H9 (cell line): ENCODE measurements at regions not wholly inside any gene's neighbourhood (a gene's known extent, or its start where the extent isn't known, plus 50 kb on each side); places are given as distances from the start of the nearest gene placed in this dataset.
A peak's percentile ranks its signal among the peaks of the same experiment; 100 is the strongest.

Experiments used
- DNase-seq: peaks from one replicate; pipeline ENCODE4 v3.0.0-alpha.2; 2017
- H2AFZ ChIP-seq: one replicate; pipeline ENCODE4 v1.6.1; 2013; ENCODE audit warnings: mild to moderate bottlenecking, low read length, control low read depth, moderate library complexity
- H2AK5ac ChIP-seq: 2 replicates; pipeline ENCODE4 v1.6.1; 2013; ENCODE audit warnings: low read length, control low read depth, mixed read lengths; ENCODE audit not compliant: insufficient read length
- H2BK120ac ChIP-seq: one replicate; pipeline ENCODE4 v1.6.1; 2013; ENCODE audit warnings: low read depth, mild to moderate bottlenecking, low read length, control low read depth, inconsistent platforms; ENCODE audit not compliant: poor library complexity, severe bottlenecking
- H2BK12ac ChIP-seq: 2 replicates; pipeline ENCODE4 v1.6.1; 2013; ENCODE audit warnings: low read length, control low read depth, mixed read lengths, low read depth; ENCODE audit not compliant: insufficient read length
- H2BK15ac ChIP-seq: 2 replicates; pipeline ENCODE4 v1.6.1; 2013; ENCODE audit warnings: low read depth, low read length, control low read depth
- H2BK20ac ChIP-seq: one replicate; pipeline ENCODE4 v1.6.1; 2013; ENCODE audit warnings: low read depth, mild to moderate bottlenecking, low read length, control low read depth, inconsistent platforms; ENCODE audit not compliant: poor library complexity, severe bottlenecking
- H2BK5ac ChIP-seq: 2 replicates; pipeline ENCODE4 v1.6.1; 2013; ENCODE audit warnings: low read length, control low read depth, mixed read lengths; ENCODE audit not compliant: insufficient read length
- H3K14ac ChIP-seq: 2 replicates; pipeline ENCODE4 v1.6.1; 2013; ENCODE audit warnings: low read length, control low read depth; ENCODE audit not compliant: insufficient read depth
- H3K18ac ChIP-seq: 2 replicates; pipeline ENCODE4 v1.6.1; 2013; ENCODE audit warnings: low read depth, mild to moderate bottlenecking, mixed read lengths, low read length, control low read depth; ENCODE audit not compliant: insufficient read length
- H3K23ac ChIP-seq: 2 replicates; pipeline ENCODE4 v1.6.1; 2013; ENCODE audit warnings: low read length, control low read depth, mixed read lengths, low read depth; ENCODE audit not compliant: insufficient read length
- H3K23me2 ChIP-seq: 2 replicates; pipeline ENCODE4 v1.6.1; 2013; ENCODE audit warnings: low read depth, mild to moderate bottlenecking, mixed read lengths, low read length, control low read depth; ENCODE audit not compliant: insufficient read length, poor library complexity, severe bottlenecking
- H3K27ac ChIP-seq: 2 replicates; pipeline ENCODE4 v1.5.1; 2013; ENCODE audit warnings: low read length, control low read depth, mixed read lengths, low read depth; ENCODE audit not compliant: insufficient read length
- H3K27me3 ChIP-seq: 2 replicates; pipeline ENCODE4 v1.6.1; 2013; ENCODE audit warnings: low read length, control low read depth, inconsistent platforms; ENCODE audit not compliant: insufficient read depth
- H3K4ac ChIP-seq: 2 replicates; pipeline ENCODE4 v1.6.1; 2013; ENCODE audit warnings: low read depth, mild to moderate bottlenecking, control low read depth, inconsistent platforms, low read length, moderate library complexity
- H3K4me1 ChIP-seq: 2 replicates; pipeline ENCODE4 v1.6.1; 2013; ENCODE audit warnings: low read length, control low read depth, inconsistent platforms; ENCODE audit not compliant: insufficient read depth
- H3K4me2 ChIP-seq: 2 replicates; pipeline ENCODE4 v1.6.1; 2013; ENCODE audit warnings: low read length, control low read depth, mixed read lengths; ENCODE audit not compliant: insufficient read length, insufficient read depth
- H3K56ac ChIP-seq: 2 replicates; pipeline ENCODE4 v1.6.1; 2013; ENCODE audit warnings: low read depth, mild to moderate bottlenecking, mixed read lengths, low read length, control low read depth; ENCODE audit not compliant: insufficient read length
- H3K79me1 ChIP-seq: 2 replicates; pipeline ENCODE4 v1.6.1; 2013; ENCODE audit warnings: low read depth, mild to moderate bottlenecking, moderate library complexity, low read length, control low read depth, inconsistent platforms; ENCODE audit not compliant: insufficient read depth, poor library complexity, severe bottlenecking
- H3K79me2 ChIP-seq: 2 replicates; pipeline ENCODE4 v1.6.1; 2013; ENCODE audit warnings: low read length, control low read depth, inconsistent platforms; ENCODE audit not compliant: insufficient read depth
- H3K9ac ChIP-seq: 2 replicates; pipeline ENCODE4 v1.6.1; 2013; ENCODE audit warnings: low read length, control low read depth, mixed read lengths; ENCODE audit not compliant: insufficient read length; ENCODE audit errors: extremely low read depth
- H3K9me3 ChIP-seq: one replicate; pipeline ENCODE4 v1.6.1; 2013; ENCODE audit warnings: low read depth, low read length, inconsistent platforms; ENCODE audit not compliant: control insufficient read depth
- H3T11ph ChIP-seq: one replicate; pipeline ENCODE4 v1.6.1; 2013; ENCODE audit warnings: mild to moderate bottlenecking, low read length, control low read depth, inconsistent platforms
- H4K20me1 ChIP-seq: one replicate; pipeline ENCODE4 v1.6.1; 2013; ENCODE audit not compliant: control insufficient read depth, insufficient read length, insufficient read depth
- H4K5ac ChIP-seq: 2 replicates; pipeline ENCODE4 v1.6.1; 2013; ENCODE audit warnings: low read depth, mild to moderate bottlenecking, mixed read lengths, low read length, control low read depth; ENCODE audit not compliant: insufficient read length
- H4K8ac ChIP-seq: replicated peaks from 2 replicates; pipeline ENCODE4 v1.6.1; 2013; ENCODE audit warnings: low read length, control low read depth, mixed read lengths, low read depth; ENCODE audit not compliant: insufficient read length
- H4K91ac ChIP-seq: 2 replicates; pipeline ENCODE4 v1.6.1; 2013; ENCODE audit warnings: low read depth, mild to moderate bottlenecking, moderate library complexity, mixed read lengths, low read length, control low read depth; ENCODE audit not compliant: insufficient read length
- H3K27ac Mint-ChIP-seq, 3 experiments: 2 replicates in 2 of 3; 3 replicates in 1 of 3; pipeline ENCODE4 v1.8.0; 2020 to 2021; ENCODE audit warnings: mixed read lengths in 3 of 3, mild to moderate bottlenecking in 1 of 3, moderate library complexity in 1 of 3
- H3K27me3 Mint-ChIP-seq: 2 replicates; pipeline ENCODE4 v1.8.0; 2021; ENCODE audit warnings: low read depth, mild to moderate bottlenecking, moderate library complexity, mixed read lengths
- H3K36me3 Mint-ChIP-seq, 3 experiments: 2 replicates in 2 of 3; 3 replicates in 1 of 3; pipeline ENCODE4 v1.8.0; 2020 to 2021; ENCODE audit warnings: low read depth in 3 of 3, mixed read lengths in 3 of 3; ENCODE audit not compliant: insufficient read depth in 1 of 3
- H3K4me1 Mint-ChIP-seq, 2 experiments: 2 replicates each; pipeline ENCODE4 v1.8.0; 2020; ENCODE audit warnings: mixed read lengths in 2 of 2
- H3K4me3 Mint-ChIP-seq, 2 experiments: 2 replicates in 1 of 2; 3 replicates in 1 of 2; pipeline ENCODE4 v1.8.0; 2020 to 2021; ENCODE audit warnings: mild to moderate bottlenecking in 2 of 2, mixed read lengths in 2 of 2, moderate library complexity in 1 of 2
- H3K9me3 Mint-ChIP-seq, 2 experiments: 2 replicates in 1 of 2; 3 replicates in 1 of 2; pipeline ENCODE4 v1.8.0; 2020; ENCODE audit warnings: mild to moderate bottlenecking in 2 of 2, mixed read lengths in 2 of 2, moderate library complexity in 1 of 2
- WGBS: extraction: QIAGEN DNeasy Blood & Tissue Kit; methylation state at CpG from one replicate; pipeline ENCODE4 v1.1.7; 2013; ENCODE audit warnings: missing lambda C conversion rate, low lambda C conversion rate, mixed read lengths; ENCODE audit not compliant: insufficient read length; ENCODE audit errors: extremely low coverage; 5-methylcytosine and 5-hydroxymethylcytosine counted together
- TF ChIP-seq, protein P1 (sequence below): fragments of 200-600 bp; sonication (generic); conservative IDR thresholded peaks from 3 replicates; pipeline ENCODE4 v1.8.0; 2021; ENCODE audit warnings: antibody characterized with exemption, mild to moderate bottlenecking

DNA sequence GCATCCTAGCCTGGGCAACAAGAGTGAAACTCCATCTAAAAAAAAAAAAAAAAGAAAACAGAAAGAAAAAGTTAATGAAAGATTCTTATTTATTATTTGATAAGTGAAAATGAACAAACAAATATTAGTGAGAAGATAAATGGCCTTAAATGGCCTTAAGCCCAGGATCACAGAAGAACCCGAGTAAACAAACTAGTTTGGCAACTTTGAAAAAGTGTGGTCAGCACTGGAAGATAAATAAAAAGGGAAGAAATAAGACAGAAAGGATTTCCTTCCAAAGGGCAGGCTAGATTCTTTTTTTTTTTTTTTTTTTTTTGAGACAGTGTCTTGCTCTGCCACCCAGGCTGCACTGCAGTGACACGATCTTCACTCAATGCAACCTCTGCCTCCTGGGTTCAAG lies 692.4 kb downstream of the CPS1 start:
- Histone ChIP-seq H2BK5ac (no peak overlapping the region), H4K8ac (no peak overlapping the region), H3K27ac (no peak overlapping the region), H2AK5ac (no peak overlapping the region), H2BK120ac (no peak overlapping the region), H3K27me3 (no peaks in the 10 kb centered on the region), H2BK12ac (no peak overlapping the region), H4K91ac (no peak overlapping the region), H3K9ac (no peak overlapping the region), H4K5ac (no peak overlapping the region), H3K4ac (no peak overlapping the region), H3K14ac (no peak overlapping the region), H3K79me1 (no peaks in the 10 kb centered on the region), H2BK15ac (no peak overlapping the region), H2AFZ (no peak overlapping the region), H3K9me3 (no peaks in the 10 kb centered on the region), H3K4me2 (no peak overlapping the region), H3K79me2 (no peaks in the 10 kb centered on the region), H3K4me1 (no peaks in the 10 kb centered on the region), H3K56ac (no peak overlapping the region), H3K23ac (no peak overlapping the region), H3K23me2 (no peaks in the 10 kb centered on the region), H4K20me1 (no peaks in the 10 kb centered on the region), H2BK20ac (no peak overlapping the region), H3K18ac (no peak overlapping the region), H3T11ph (no peak overlapping the region)
- no peak overlapping the region for H3K4me3 Mint-ChIP-seq
- H3K9me3 Mint-ChIP-seq = peaks cover 0 to 2% of the 10 kb centered on the region in 2 experiments; a peak in 1 of 5 replicates
- peaks cover 15 to 20% of the 10 kb centered on the region in 2 experiments for H3K4me1 Mint-ChIP-seq
- H3K27me3 Mint-ChIP-seq = no peaks in the 10 kb centered on the region
- TF ChIP-seq, protein P1, sequence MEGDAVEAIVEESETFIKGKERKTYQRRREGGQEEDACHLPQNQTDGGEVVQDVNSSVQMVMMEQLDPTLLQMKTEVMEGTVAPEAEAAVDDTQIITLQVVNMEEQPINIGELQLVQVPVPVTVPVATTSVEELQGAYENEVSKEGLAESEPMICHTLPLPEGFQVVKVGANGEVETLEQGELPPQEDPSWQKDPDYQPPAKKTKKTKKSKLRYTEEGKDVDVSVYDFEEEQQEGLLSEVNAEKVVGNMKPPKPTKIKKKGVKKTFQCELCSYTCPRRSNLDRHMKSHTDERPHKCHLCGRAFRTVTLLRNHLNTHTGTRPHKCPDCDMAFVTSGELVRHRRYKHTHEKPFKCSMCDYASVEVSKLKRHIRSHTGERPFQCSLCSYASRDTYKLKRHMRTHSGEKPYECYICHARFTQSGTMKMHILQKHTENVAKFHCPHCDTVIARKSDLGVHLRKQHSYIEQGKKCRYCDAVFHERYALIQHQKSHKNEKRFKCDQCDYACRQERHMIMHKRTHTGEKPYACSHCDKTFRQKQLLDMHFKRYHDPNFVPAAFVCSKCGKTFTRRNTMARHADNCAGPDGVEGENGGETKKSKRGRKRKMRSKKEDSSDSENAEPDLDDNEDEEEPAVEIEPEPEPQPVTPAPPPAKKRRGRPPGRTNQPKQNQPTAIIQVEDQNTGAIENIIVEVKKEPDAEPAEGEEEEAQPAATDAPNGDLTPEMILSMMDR = no peak
- WGBS = no CpG with 5 or more reads among the region's 2 CpGs
- no peaks in the 10 kb centered on the region for H3K36me3 Mint-ChIP-seq
- DNase-seq = no peak
- 0 out of 7 replicates have a peak overlapping the region, but pooled peaks of 1 of the 3 experiments have one; percentile 31 for H3K27ac Mint-ChIP-seq
